ENCODE measurements at regions not wholly inside any gene's neighbourhood (a gene's known extent, or its start where the extent isn't known, plus 50 kb on each side); places are given as distances from the start of the nearest gene placed in this dataset.

- no peak for TF ChIP-seq SUZ12 (IDR thresholded peaks at IDR 0.05; ENCODE audit: extremely low read depth, insufficient read depth, insufficient read length)
- no peak for TF ChIP-seq ZNF274 (IDR thresholded peaks at IDR 0.05; ENCODE audit: low read depth, low read length)
Measured at GRCh38 chr13:40290758-40291157, 375.7 kb downstream of the FOXO1 start.
